ENCODE measurements at regions not wholly inside any gene's neighbourhood (a gene's known extent, or its start where the extent isn't known, plus 50 kb on each side); places are given as distances from the start of the nearest gene placed in this dataset.

DNA sequence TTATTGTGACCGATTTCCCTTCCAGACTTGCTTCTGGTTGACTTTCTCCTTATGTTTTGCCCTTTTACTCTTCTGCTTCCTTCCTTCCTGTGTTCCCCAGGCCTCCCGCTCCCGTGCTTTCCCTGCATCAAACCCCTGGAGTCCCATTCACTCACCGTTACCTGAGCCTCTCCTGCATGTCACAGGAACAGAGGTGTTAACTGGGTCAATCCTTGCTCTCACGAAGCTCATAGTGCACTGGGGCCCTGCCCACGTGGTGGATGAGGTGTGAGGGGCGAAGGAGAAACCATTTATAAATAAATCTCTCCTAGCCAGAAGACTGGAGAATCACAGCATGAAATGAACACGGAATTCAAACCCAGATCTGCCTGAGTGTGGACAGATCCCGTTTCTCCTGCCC, 83.1 kb upstream of the MSX1 start:
- TF ChIP-seq EZH2phosphoT487 (IDR thresholded peaks at IDR 0.05; ENCODE audit: low read depth, severe bottlenecking, unreplicated experiment) (no peak), EZH2 (IDR thresholded peaks at IDR 0.05; ENCODE audit: borderline replicate concordance) (no peak)
- TF ChIP-seq, protein P1, sequence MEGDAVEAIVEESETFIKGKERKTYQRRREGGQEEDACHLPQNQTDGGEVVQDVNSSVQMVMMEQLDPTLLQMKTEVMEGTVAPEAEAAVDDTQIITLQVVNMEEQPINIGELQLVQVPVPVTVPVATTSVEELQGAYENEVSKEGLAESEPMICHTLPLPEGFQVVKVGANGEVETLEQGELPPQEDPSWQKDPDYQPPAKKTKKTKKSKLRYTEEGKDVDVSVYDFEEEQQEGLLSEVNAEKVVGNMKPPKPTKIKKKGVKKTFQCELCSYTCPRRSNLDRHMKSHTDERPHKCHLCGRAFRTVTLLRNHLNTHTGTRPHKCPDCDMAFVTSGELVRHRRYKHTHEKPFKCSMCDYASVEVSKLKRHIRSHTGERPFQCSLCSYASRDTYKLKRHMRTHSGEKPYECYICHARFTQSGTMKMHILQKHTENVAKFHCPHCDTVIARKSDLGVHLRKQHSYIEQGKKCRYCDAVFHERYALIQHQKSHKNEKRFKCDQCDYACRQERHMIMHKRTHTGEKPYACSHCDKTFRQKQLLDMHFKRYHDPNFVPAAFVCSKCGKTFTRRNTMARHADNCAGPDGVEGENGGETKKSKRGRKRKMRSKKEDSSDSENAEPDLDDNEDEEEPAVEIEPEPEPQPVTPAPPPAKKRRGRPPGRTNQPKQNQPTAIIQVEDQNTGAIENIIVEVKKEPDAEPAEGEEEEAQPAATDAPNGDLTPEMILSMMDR (IDR thresholded peaks at IDR 0.05; ENCODE audit: poor library complexity) = no peak

Data from hepatocyte (in vitro differentiated cells).